Neuronal stem cell (in vitro differentiated cells): ENCODE measurements at regions not wholly inside any gene's neighbourhood (a gene's known extent, or its start where the extent isn't known, plus 50 kb on each side); places are given as distances from the start of the nearest gene placed in this dataset.

Experiments used
- DNase-seq: peaks from one replicate; pipeline ENCODE4 v3.0.0-alpha.2; 2013; ENCODE audit warnings: low spot score
- H2AFZ ChIP-seq: one replicate; pipeline ENCODE4 v1.6.1; 2013; ENCODE audit warnings: mild to moderate bottlenecking, low read length, inconsistent platforms
- H2AK5ac ChIP-seq: 2 replicates; pipeline ENCODE4 v1.6.1; 2013; ENCODE audit warnings: low read depth, mild to moderate bottlenecking, inconsistent platforms, low read length, moderate library complexity, mixed read lengths
- H2BK120ac ChIP-seq: 2 replicates; pipeline ENCODE4 v1.6.1; 2013; ENCODE audit warnings: low read depth, mild to moderate bottlenecking, inconsistent platforms, low read length, moderate library complexity, mixed read lengths
- H2BK12ac ChIP-seq: one replicate; pipeline ENCODE4 v1.6.1; 2013; ENCODE audit warnings: low read length, inconsistent platforms
- H2BK15ac ChIP-seq: 2 replicates; pipeline ENCODE4 v1.6.1; 2013; ENCODE audit warnings: mild to moderate bottlenecking, low read length, inconsistent platforms, mixed read lengths
- H2BK5ac ChIP-seq: one replicate; pipeline ENCODE4 v1.6.1; 2013; ENCODE audit warnings: inconsistent platforms, mild to moderate bottlenecking, low read length, moderate library complexity
- H3K14ac ChIP-seq: one replicate; pipeline ENCODE4 v1.6.1; 2013; ENCODE audit warnings: low read length, inconsistent platforms
- H3K18ac ChIP-seq: 2 replicates; pipeline ENCODE4 v1.6.1; 2013; ENCODE audit warnings: low read length, inconsistent platforms
- H3K23ac ChIP-seq: 2 replicates; pipeline ENCODE4 v1.6.1; 2013; ENCODE audit warnings: low read depth, mild to moderate bottlenecking, mixed read lengths, low read length, inconsistent platforms; ENCODE audit not compliant: poor library complexity
- H3K27ac ChIP-seq: replicated peaks from 3 replicates; pipeline ENCODE4 v1.5.1; 2013; ENCODE audit warnings: low read length, inconsistent platforms
- H3K27me3 ChIP-seq, 3 experiments: 2 replicates each; pipeline ENCODE4 v1.6.1; 2013; ENCODE audit warnings: low read length in 3 of 3, mild to moderate bottlenecking in 2 of 3, inconsistent platforms in 1 of 3, low read depth in 1 of 3, mixed read lengths in 1 of 3, moderate library complexity in 1 of 3; ENCODE audit not compliant: control insufficient read depth in 3 of 3, insufficient read depth in 3 of 3
- H3K36me3 ChIP-seq, 2 donors: replicated peaks in 1 of 2; 2 replicates each; pipeline ENCODE4 v1.6.1; 2013; ENCODE audit warnings: low read length in 2 of 2; ENCODE audit not compliant: control insufficient read depth in 2 of 2, insufficient read depth in 2 of 2
- H3K4ac ChIP-seq: 2 replicates; pipeline ENCODE4 v1.6.1; 2013; ENCODE audit warnings: inconsistent platforms, mild to moderate bottlenecking, low read length, moderate library complexity
- H3K4me1 ChIP-seq, 2 donors: 1 replicate in 1 of 2; 2 replicates in 1 of 2; pipeline ENCODE4 v1.6.1; 2013; ENCODE audit warnings: low read length in 2 of 2, low read depth in 1 of 2; ENCODE audit not compliant: control insufficient read depth in 2 of 2, insufficient read depth in 1 of 2
- H3K4me2 ChIP-seq: one replicate; pipeline ENCODE4 v1.6.1; 2013; ENCODE audit warnings: mild to moderate bottlenecking, low read length, inconsistent platforms; ENCODE audit not compliant: insufficient read depth, poor library complexity, severe bottlenecking
- H3K4me3 ChIP-seq, 2 donors: 2 replicates each; pipeline ENCODE4 v1.5.1; 2013; ENCODE audit warnings: low read length in 2 of 2, mild to moderate bottlenecking in 2 of 2, inconsistent platforms in 1 of 2, moderate library complexity in 1 of 2
- H3K79me1 ChIP-seq: one replicate; pipeline ENCODE4 v1.6.1; 2013; ENCODE audit warnings: low read depth, mild to moderate bottlenecking, inconsistent platforms, low read length, moderate library complexity
- H3K9ac ChIP-seq: one replicate; pipeline ENCODE4 v1.6.1; 2013; ENCODE audit warnings: mild to moderate bottlenecking, low read depth, low read length, inconsistent platforms; ENCODE audit not compliant: poor library complexity
- H3K9me3 ChIP-seq, 2 donors: replicated peaks in 1 of 2; 2 replicates each; pipeline versions ENCODE3 to v1.6.1; 2013; ENCODE audit warnings: low read length in 2 of 2, mild to moderate bottlenecking in 2 of 2, inconsistent platforms in 1 of 2, low read depth in 1 of 2, mixed read lengths in 1 of 2, moderate library complexity in 1 of 2; ENCODE audit not compliant: control insufficient read depth in 2 of 2, insufficient read depth in 1 of 2
- H4K8ac ChIP-seq: one replicate; pipeline ENCODE4 v1.6.1; 2013; ENCODE audit warnings: low read depth, mild to moderate bottlenecking, inconsistent platforms, low read length, moderate library complexity
- H4K91ac ChIP-seq: one replicate; pipeline ENCODE4 v1.6.1; 2013; ENCODE audit warnings: low read length, low read depth, mild to moderate bottlenecking, inconsistent platforms; ENCODE audit not compliant: poor library complexity
- WGBS, 2 donors: extraction: QIAGEN DNeasy Blood & Tissue Kit; methylation state at CpG; one replicate each; pipeline ENCODE4 v1.1.7; 2013; ENCODE audit warnings: missing lambda C conversion rate in 2 of 2, mixed read lengths in 1 of 2; ENCODE audit not compliant: insufficient read length in 2 of 2, insufficient replicate concordance in 1 of 2; ENCODE audit errors: extremely low coverage in 2 of 2; 5-methylcytosine and 5-hydroxymethylcytosine counted together

- no peaks in the 10 kb centered on the region for H3K4me1 ChIP-seq
- no peak overlapping the region for H3K14ac ChIP-seq
- H3K27me3 ChIP-seq = no peaks in the 10 kb centered on the region
- no peak overlapping the region for H3K23ac ChIP-seq
- no peak overlapping the region for H2BK120ac ChIP-seq
- H2BK15ac ChIP-seq = no peak overlapping the region
- no peak overlapping the region for H3K4me2 ChIP-seq
- H2BK12ac ChIP-seq = no peak overlapping the region
- no peak overlapping the region for H4K8ac ChIP-seq
- no peak overlapping the region for H3K4ac ChIP-seq
- no peak overlapping the region for H3K27ac ChIP-seq
- no peak overlapping the region for H3K4me3 ChIP-seq
- H2BK5ac ChIP-seq = no peak overlapping the region
- H3K79me1 ChIP-seq = no peaks in the 10 kb centered on the region
- no peak overlapping the region for H4K91ac ChIP-seq
- WGBS, 2 donors = no CpG with 5 or more reads among the region's 2 CpGs
- H3K9me3 ChIP-seq = peaks cover 0 to 1% of the 10 kb centered on the region in 2 donors
- H3K36me3 ChIP-seq = no peaks in the 10 kb centered on the region
- H3K18ac ChIP-seq = no peak overlapping the region
- no peak overlapping the region for H3K9ac ChIP-seq
- no peak overlapping the region for H2AFZ ChIP-seq
- H2AK5ac ChIP-seq = no peak overlapping the region
- no peak for DNase-seq
These were observed 336.0 kb upstream of the PCDH15 start for GRCh38 chr10:55137063-55137462.

GRCh38 chr10:55104738-55105137, 303.7 kb upstream of the PCDH15 start:
- H2BK120ac ChIP-seq = no peak overlapping the region
- no peaks in the 10 kb centered on the region for H3K4me1 ChIP-seq
- no peak overlapping the region for H3K4me2 ChIP-seq
- no peak overlapping the region for H3K4me3 ChIP-seq
- H2AFZ ChIP-seq = no peak overlapping the region
- H3K9me3 ChIP-seq = no peaks in the 10 kb centered on the region
- no CpG with 5 or more reads among the region's 2 CpGs for WGBS, 2 donors
- no peak overlapping the region for H3K18ac ChIP-seq
- no peak overlapping the region for H4K8ac ChIP-seq
- H2BK5ac ChIP-seq = no peak overlapping the region
- no peak for DNase-seq
- H2AK5ac ChIP-seq = no peak overlapping the region
- no peak overlapping the region for H3K9ac ChIP-seq
- no peak overlapping the region for H4K91ac ChIP-seq
- no peak overlapping the region for H3K4ac ChIP-seq
- no peak overlapping the region for H2BK12ac ChIP-seq
- H3K79me1 ChIP-seq = no peaks in the 10 kb centered on the region
- H3K23ac ChIP-seq = no peak overlapping the region
- H3K36me3 ChIP-seq = no peaks in the 10 kb centered on the region
- H2BK15ac ChIP-seq = no peak overlapping the region
- no peaks in the 10 kb centered on the region for H3K27me3 ChIP-seq
- no peak overlapping the region for H3K14ac ChIP-seq
- H3K27ac ChIP-seq = no peak overlapping the region

DNA sequence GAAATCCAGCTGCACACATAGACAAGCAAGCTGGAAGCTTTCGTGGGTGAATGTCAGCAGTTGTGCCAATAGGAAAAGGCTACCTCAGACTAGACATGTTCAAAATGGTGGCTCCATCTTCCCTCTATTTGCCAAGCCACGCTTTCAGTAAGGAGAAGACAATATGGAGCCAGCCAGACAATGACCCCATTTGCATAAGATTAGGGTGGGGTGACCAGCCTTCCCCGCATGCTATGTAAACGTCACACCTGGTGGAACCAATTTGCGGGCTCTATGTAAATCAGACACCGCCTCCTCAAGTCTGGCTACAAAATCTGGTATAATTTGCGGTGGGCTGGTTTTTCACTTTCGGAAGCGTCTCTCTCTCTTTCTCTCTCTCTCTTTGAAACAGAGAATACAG, 297.4 kb upstream of the PCDH15 start:
- Histone ChIP-seq H3K14ac (no peak overlapping the region), H3K9ac (no peak overlapping the region), H3K4me2 (no peak overlapping the region), H3K36me3 (no peaks in the 10 kb centered on the region), H3K4me3 (no peak overlapping the region), H3K18ac (no peak overlapping the region), H2BK120ac (no peak overlapping the region), H3K4me1 (no peaks in the 10 kb centered on the region), H2AFZ (no peak overlapping the region), H2BK15ac (no peak overlapping the region), H3K4ac (no peak overlapping the region), H3K27ac (no peak overlapping the region), H3K23ac (no peak overlapping the region), H3K9me3 (no peaks in the 10 kb centered on the region), H2BK12ac (no peak overlapping the region), H2BK5ac (no peak overlapping the region), H3K79me1 (no peaks in the 10 kb centered on the region), H4K8ac (no peak overlapping the region), H3K27me3 (no peaks in the 10 kb centered on the region), H4K91ac (no peak overlapping the region), H2AK5ac (no peak overlapping the region)
- no CpG with 5 or more reads among the region's 9 CpGs for WGBS, 2 donors
- DNase-seq = no peak

GRCh38 chr10:55091691-55092328, 290.8 kb upstream of the PCDH15 start:
- no peaks in the 10 kb centered on the region for H3K36me3 ChIP-seq
- H3K27ac ChIP-seq = no peak overlapping the region
- no peak for DNase-seq
- no peak overlapping the region for H3K9ac ChIP-seq
- no peak overlapping the region for H2BK120ac ChIP-seq
- no peak overlapping the region for H3K4ac ChIP-seq
- no peak overlapping the region for H3K4me2 ChIP-seq
- no peak overlapping the region for H2BK15ac ChIP-seq
- no peak overlapping the region for H4K8ac ChIP-seq
- H4K91ac ChIP-seq = no peak overlapping the region
- no peaks in the 10 kb centered on the region for H3K79me1 ChIP-seq
- no peaks in the 10 kb centered on the region for H3K27me3 ChIP-seq
- H3K4me3 ChIP-seq = no peak overlapping the region
- no CpG with 5 or more reads among the region's 1 CpG for WGBS, 2 donors
- H3K4me1 ChIP-seq = no peaks in the 10 kb centered on the region
- no peak overlapping the region for H2AFZ ChIP-seq
- H2BK12ac ChIP-seq = no peak overlapping the region
- no peak overlapping the region for H3K14ac ChIP-seq
- H3K9me3 ChIP-seq = no peaks in the 10 kb centered on the region
- no peak overlapping the region for H3K18ac ChIP-seq
- H2BK5ac ChIP-seq = no peak overlapping the region
- H3K23ac ChIP-seq = no peak overlapping the region
- H2AK5ac ChIP-seq = no peak overlapping the region
